ENCODE measurements at regions not wholly inside any gene's neighbourhood (a gene's known extent, or its start where the extent isn't known, plus 50 kb on each side); places are given as distances from the start of the nearest gene placed in this dataset.

DNA sequence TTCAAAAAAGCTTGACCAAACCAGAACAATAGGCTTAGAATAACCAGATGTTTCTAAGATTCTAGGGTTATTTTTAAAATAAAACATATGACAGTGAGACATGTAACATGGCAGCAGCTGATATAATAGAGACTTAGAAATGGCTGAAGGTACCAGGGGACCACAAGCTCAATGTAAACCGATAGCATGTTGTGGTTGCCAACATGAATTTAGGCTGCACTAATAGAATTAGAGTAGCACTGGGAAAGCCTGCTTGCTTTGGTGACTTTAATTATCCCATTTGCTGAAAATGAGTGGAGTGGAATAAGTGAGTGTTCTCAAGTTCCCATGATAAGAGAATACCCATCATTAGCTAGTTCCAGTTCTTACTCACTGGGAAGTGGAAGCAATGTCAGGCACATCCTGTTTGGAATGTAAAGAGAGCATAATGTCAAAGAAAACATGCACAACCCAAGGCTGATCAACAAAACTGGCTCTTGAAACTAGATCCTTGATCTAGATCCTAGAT, 621.2 kb upstream of the CDH5 start:
- H3K27me3 ChIP-seq (ENCODE audit: low read length), result no peaks in the 10 kb centered on the region
- no peak overlapping the region for H3K4me2 ChIP-seq (ENCODE audit: low read length)
- H3K9me3 ChIP-seq (ENCODE audit: low read length), result no peaks in the 10 kb centered on the region
- no peaks in the 10 kb centered on the region for H3K79me2 ChIP-seq (ENCODE audit: low read length)
- ChIA-PET CTCF (no interaction called here), POLR2A (ENCODE audit: unreplicated experiment) (no interaction called here)
- H4K20me1 ChIP-seq (ENCODE audit: low read length), result no peaks in the 10 kb centered on the region
- BruUV-seq (replicated peaks), result no TSS peak
- no peaks in the 10 kb centered on the region for H3K4me1 ChIP-seq (ENCODE audit: insufficient read depth, low read length)
- H3F3A ChIP-seq (ENCODE audit: low read length, unreplicated experiment), result no peaks in the 10 kb centered on the region
- no peak overlapping the region for H3K4me3 ChIP-seq (ENCODE audit: low read length)
- H3K27ac ChIP-seq (ENCODE audit: low read length), result no peak overlapping the region
- ATAC-seq (no peak), DNase-seq (no peak)
- no peak overlapping the region for H3K9ac ChIP-seq (ENCODE audit: low read length)
- no peak for TF ChIP-seq EZH2phosphoT487 (IDR thresholded peaks at IDR 0.05; ENCODE audit: borderline replicate concordance, low read length)
- no peak for TF ChIP-seq EZH2 (IDR thresholded peaks at IDR 0.05; ENCODE audit: low read length, unreplicated experiment)
- TF ChIP-seq, protein P1, sequence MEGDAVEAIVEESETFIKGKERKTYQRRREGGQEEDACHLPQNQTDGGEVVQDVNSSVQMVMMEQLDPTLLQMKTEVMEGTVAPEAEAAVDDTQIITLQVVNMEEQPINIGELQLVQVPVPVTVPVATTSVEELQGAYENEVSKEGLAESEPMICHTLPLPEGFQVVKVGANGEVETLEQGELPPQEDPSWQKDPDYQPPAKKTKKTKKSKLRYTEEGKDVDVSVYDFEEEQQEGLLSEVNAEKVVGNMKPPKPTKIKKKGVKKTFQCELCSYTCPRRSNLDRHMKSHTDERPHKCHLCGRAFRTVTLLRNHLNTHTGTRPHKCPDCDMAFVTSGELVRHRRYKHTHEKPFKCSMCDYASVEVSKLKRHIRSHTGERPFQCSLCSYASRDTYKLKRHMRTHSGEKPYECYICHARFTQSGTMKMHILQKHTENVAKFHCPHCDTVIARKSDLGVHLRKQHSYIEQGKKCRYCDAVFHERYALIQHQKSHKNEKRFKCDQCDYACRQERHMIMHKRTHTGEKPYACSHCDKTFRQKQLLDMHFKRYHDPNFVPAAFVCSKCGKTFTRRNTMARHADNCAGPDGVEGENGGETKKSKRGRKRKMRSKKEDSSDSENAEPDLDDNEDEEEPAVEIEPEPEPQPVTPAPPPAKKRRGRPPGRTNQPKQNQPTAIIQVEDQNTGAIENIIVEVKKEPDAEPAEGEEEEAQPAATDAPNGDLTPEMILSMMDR (conservative IDR thresholded peaks at IDR 0.05; ENCODE audit: low read depth, low read length), result no peak
- H3K36me3 ChIP-seq (ENCODE audit: low read depth, low read length), result no peaks in the 10 kb centered on the region
- intact Hi-C loops (cut with micrococcal nuclease), result no loop called here
- no peak overlapping the region for H2AFZ ChIP-seq (ENCODE audit: low read length)
- no peaks in the 10 kb centered on the region for H3K9me2 ChIP-seq (replicated peaks; ENCODE audit: low read length)

DNA sequence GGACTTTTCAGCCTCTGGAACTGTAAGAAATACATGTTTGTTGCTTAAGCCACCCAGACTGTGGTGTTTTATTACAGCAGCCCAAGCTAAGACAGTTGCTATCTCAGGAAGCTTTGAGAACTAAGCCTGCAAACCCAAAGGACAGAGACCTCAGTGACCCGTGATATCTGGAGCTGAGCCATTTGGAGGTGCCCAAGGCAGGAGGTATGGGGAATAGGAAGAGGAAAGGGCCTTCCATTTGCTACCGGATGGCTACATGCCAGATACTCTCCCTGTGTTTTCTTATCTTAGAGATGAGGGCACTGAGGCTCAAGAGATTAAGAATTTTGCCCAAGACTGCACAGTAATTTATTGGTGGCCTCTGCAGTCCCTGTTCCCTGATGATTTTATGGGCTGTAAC, 622.1 kb upstream of the CDH5 start:
- CTCF ChIA-PET, result no interaction called here
- TF ChIP-seq EZH2phosphoT487 (IDR thresholded peaks at IDR 0.05; ENCODE audit: borderline replicate concordance, low read length), result no peak
- TF ChIP-seq, protein P1 (conservative IDR thresholded peaks at IDR 0.05; ENCODE audit: low read depth, low read length), result no peak
- TF ChIP-seq EZH2 (IDR thresholded peaks at IDR 0.05; ENCODE audit: low read length, unreplicated experiment), result no peak

GRCh38 chr16:65743558-65743957, 621.7 kb upstream of the CDH11 start:
- no TSS peak for BruUV-seq (replicated peaks)
- ChIA-PET POLR2A (ENCODE audit: unreplicated experiment) (no interaction called here), CTCF (no interaction called here)
- H3K9ac ChIP-seq (ENCODE audit: low read length), result no peak overlapping the region
- ATAC-seq (no peak), DNase-seq (no peak)
- no peaks in the 10 kb centered on the region for H3K36me3 ChIP-seq (ENCODE audit: low read depth, low read length)
- no peaks in the 10 kb centered on the region for H3K4me1 ChIP-seq (ENCODE audit: insufficient read depth, low read length)
- no peaks in the 10 kb centered on the region for H3K79me2 ChIP-seq (ENCODE audit: low read length)
- H3K9me2 ChIP-seq (replicated peaks; ENCODE audit: low read length), result no peaks in the 10 kb centered on the region
- intact Hi-C loops (cut with micrococcal nuclease), result no loop called here
- no peak overlapping the region for H3K4me3 ChIP-seq (ENCODE audit: low read length)
- no peaks in the 10 kb centered on the region for H4K20me1 ChIP-seq (ENCODE audit: low read length)
- H3K4me2 ChIP-seq (ENCODE audit: low read length), result no peak overlapping the region
- no peak overlapping the region for H2AFZ ChIP-seq (ENCODE audit: low read length)
- TF ChIP-seq, protein P1 (conservative IDR thresholded peaks at IDR 0.05; ENCODE audit: low read depth, low read length), result no peak
- TF ChIP-seq EZH2phosphoT487 (IDR thresholded peaks at IDR 0.05; ENCODE audit: borderline replicate concordance, low read length), result no peak
- no peaks in the 10 kb centered on the region for H3K27me3 ChIP-seq (ENCODE audit: low read length)
- no peaks in the 10 kb centered on the region for H3K9me3 ChIP-seq (ENCODE audit: low read length)
- no peak overlapping the region for H3K27ac ChIP-seq (ENCODE audit: low read length)
- H3F3A ChIP-seq (ENCODE audit: low read length, unreplicated experiment), result no peaks in the 10 kb centered on the region

More for the DNA sequence above, 622.1 kb upstream of the CDH5 start:
- Histone ChIP-seq H3K9me3 (ENCODE audit: low read length) (no peaks in the 10 kb centered on the region), H3K9ac (ENCODE audit: low read length) (no peak overlapping the region), H4K20me1 (ENCODE audit: low read length) (no peaks in the 10 kb centered on the region), H3K27me3 (ENCODE audit: low read length) (no peaks in the 10 kb centered on the region), H3K4me1 (ENCODE audit: insufficient read depth, low read length) (no peaks in the 10 kb centered on the region), H3K4me2 (ENCODE audit: low read length) (no peak overlapping the region), H3K79me2 (ENCODE audit: low read length) (no peaks in the 10 kb centered on the region), H3K36me3 (ENCODE audit: low read depth, low read length) (no peaks in the 10 kb centered on the region), H2AFZ (ENCODE audit: low read length) (no peak overlapping the region), H3F3A (ENCODE audit: low read length, unreplicated experiment) (no peaks in the 10 kb centered on the region), H3K4me3 (ENCODE audit: low read length) (no peak overlapping the region), H3K9me2 (replicated peaks; ENCODE audit: low read length) (no peaks in the 10 kb centered on the region), H3K27ac (ENCODE audit: low read length) (no peak overlapping the region)
- DNase-seq (no peak), ATAC-seq (no peak)
- no TSS peak for BruUV-seq (replicated peaks)
- intact Hi-C loops (cut with micrococcal nuclease), result no loop called here
- POLR2A ChIA-PET (ENCODE audit: unreplicated experiment), result no interaction called here
